Naive thymus-derived CD4-positive, alpha-beta T cell (primary cell): ENCODE measurements at regions not wholly inside any gene's neighbourhood (a gene's known extent, or its start where the extent isn't known, plus 50 kb on each side); places are given as distances from the start of the nearest gene placed in this dataset.
"Not testable (repeated sequence)": the region's sequence is repeated elsewhere in the genome, so short reads cannot be mapped to it uniquely, and the experiment has no call there.

Source experiments
- ATAC-seq: fragments of 150-1000 bp; cut with Tn5 transposase; 2 replicates; pipeline ENCODE4 v1.10.0; 2021; ENCODE audit warnings: mild to moderate bottlenecking, moderate library complexity
- CTCF ChIA-PET: fragments of 350-600 bp; sonication (Branson Sonifier 250); formaldehyde crosslinking; loops from one replicate; lab custom pipeline; 2021; ENCODE audit warnings: antibody characterized with exemption; lab: Charles Lee
- POLR2A ChIA-PET: fragments of 350-600 bp; sonication (Branson Sonifier 250); formaldehyde crosslinking; loops from one replicate; lab custom pipeline; 2021; ENCODE audit warnings: antibody characterized with exemption, inconsistent platforms; lab: Charles Lee
- DNase-seq, 9 donors: peaks; one replicate each; pipeline versions ENCODE4 v3.0.0 to v3.0.0-alpha.2; 2020 to 2022; ENCODE audit warnings: mixed read lengths in 1 of 9
- H3K27ac ChIP-seq: one replicate; pipeline ENCODE4 v1.7.0; 2013; ENCODE audit warnings: mild to moderate bottlenecking, low read depth, low read length, moderate library complexity
- H3K27me3 ChIP-seq, 2 donors: one replicate each; pipeline ENCODE4 v1.7.0; 2013; ENCODE audit warnings: low read length in 2 of 2, mild to moderate bottlenecking in 2 of 2, moderate library complexity in 2 of 2; ENCODE audit not compliant: control insufficient read depth in 2 of 2, insufficient read depth in 2 of 2
- H3K36me3 ChIP-seq, 3 experiments: 1 replicate in 2 of 3; 2 replicates in 1 of 3; pipeline ENCODE4 v1.7.0; 2013; ENCODE audit warnings: low read length in 3 of 3, mild to moderate bottlenecking in 3 of 3, moderate library complexity in 1 of 3; ENCODE audit not compliant: insufficient read depth in 3 of 3, control insufficient read depth in 2 of 3
- H3K4me1 ChIP-seq, 2 donors: one replicate each; pipeline ENCODE4 v1.7.0; 2013; ENCODE audit warnings: low read length in 2 of 2, mild to moderate bottlenecking in 2 of 2, moderate library complexity in 1 of 2; ENCODE audit not compliant: control insufficient read depth in 2 of 2, insufficient read depth in 2 of 2
- H3K4me3 ChIP-seq: 2 replicates; pipeline ENCODE4 v1.7.0; 2013; ENCODE audit warnings: mild to moderate bottlenecking, low read length
- H3K9me3 ChIP-seq, 3 experiments: 1 replicate in 2 of 3; 2 replicates in 1 of 3; pipeline ENCODE4 v1.7.0; 2013; ENCODE audit warnings: low read length in 3 of 3; ENCODE audit not compliant: control insufficient read depth in 2 of 3
- H3K27ac Mint-ChIP-seq, 9 donors: one replicate each; pipeline ENCODE4 v1.8.0; 2020 to 2022; ENCODE audit warnings: mixed read lengths in 9 of 9, mild to moderate bottlenecking in 8 of 9, moderate library complexity in 5 of 9, inconsistent platforms in 2 of 9
- H3K27me3 Mint-ChIP-seq, 5 donors: one replicate each; pipeline ENCODE4 v1.8.0; 2021 to 2022; ENCODE audit warnings: mixed read lengths in 5 of 5, mild to moderate bottlenecking in 1 of 5
- H3K36me3 Mint-ChIP-seq, 5 donors: one replicate each; pipeline ENCODE4 v1.8.0; 2020 to 2022; ENCODE audit warnings: mixed read lengths in 5 of 5, mild to moderate bottlenecking in 3 of 5, inconsistent platforms in 1 of 5
- H3K4me1 Mint-ChIP-seq, 7 donors: one replicate each; pipeline ENCODE4 v1.8.0; 2020 to 2022; ENCODE audit warnings: mixed read lengths in 7 of 7, mild to moderate bottlenecking in 3 of 7, inconsistent platforms in 1 of 7
- H3K4me3 Mint-ChIP-seq, 10 donors: one replicate each; pipeline ENCODE4 v1.8.0; 2020 to 2022; ENCODE audit warnings: mild to moderate bottlenecking in 10 of 10, mixed read lengths in 10 of 10, moderate library complexity in 6 of 10, inconsistent platforms in 2 of 10
- H3K9me3 Mint-ChIP-seq, 11 donors: one replicate each; pipeline ENCODE4 v1.8.0; 2020 to 2022; ENCODE audit warnings: mixed read lengths in 11 of 11, mild to moderate bottlenecking in 4 of 11, inconsistent platforms in 1 of 11, moderate library complexity in 1 of 11
- intact Hi-C, 2 donors: fragments of 100-400 bp; cut with micrococcal nuclease; formaldehyde crosslinking; loops; one replicate each; pipeline ENCODE4 v1.15.1; 2023

- Mint-ChIP-seq H3K36me3 (no peaks in the 10 kb centered on the region), H3K27me3 (no peaks in the 10 kb centered on the region), H3K27ac (no peak overlapping the region), H3K9me3 (peaks cover 0 to 23% (median 3%) of the 10 kb centered on the region in 11 donors), H3K4me1 (no peaks in the 10 kb centered on the region), H3K4me3 (no peak overlapping the region)
- Histone ChIP-seq H3K27me3 (no peaks in the 10 kb centered on the region), H3K4me3 (no peak overlapping the region), H3K27ac (no peak overlapping the region), H3K4me1 (no peaks in the 10 kb centered on the region), H3K36me3 (no peaks in the 10 kb centered on the region), H3K9me3 (no peaks in the 10 kb centered on the region)
- intact Hi-C loops: no loop called here
- ChIA-PET POLR2A (no interaction called here), CTCF (no interaction called here)
- ATAC-seq (no peak), DNase-seq (no peak)
Observed at GRCh38 chr3:166713787-166714186, 666.3 kb downstream of the ZBBX start.

DNA sequence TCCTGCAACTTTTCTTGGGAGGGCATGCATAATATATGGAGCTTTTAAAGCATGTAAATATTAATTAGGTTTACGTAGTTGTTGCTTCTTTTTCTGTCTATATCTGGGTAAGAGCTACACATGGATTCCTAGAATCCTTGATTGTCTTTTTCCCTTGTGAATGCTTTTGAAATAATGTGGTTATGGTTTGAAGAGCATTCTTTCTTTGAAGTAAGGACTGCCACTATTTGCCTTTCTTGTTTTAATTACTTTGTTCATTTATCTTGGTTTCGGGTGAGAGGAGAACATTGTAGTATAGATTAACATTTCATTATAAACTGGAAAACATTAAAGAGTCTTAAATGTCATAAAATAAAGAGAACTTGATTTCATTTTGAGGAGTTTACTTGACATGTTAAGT lies 674.0 kb downstream of the ZBBX start:
- intact Hi-C loops: no loop called here
- Histone ChIP-seq H3K27me3 (no peaks in the 10 kb centered on the region), H3K36me3 (no peaks in the 10 kb centered on the region), H3K4me3 (no peak overlapping the region), H3K4me1 (no peaks in the 10 kb centered on the region), H3K27ac (no peak overlapping the region), H3K9me3 (no peaks in the 10 kb centered on the region)
- Mint-ChIP-seq H3K27ac (no peak overlapping the region), H3K36me3 (no peaks in the 10 kb centered on the region), H3K4me1 (no peaks in the 10 kb centered on the region), H3K27me3 (no peaks in the 10 kb centered on the region), H3K4me3 (no peak overlapping the region), H3K9me3 (peaks cover 0 to 7% (median 1%) of the 10 kb centered on the region in 11 donors)
- ChIA-PET POLR2A (no interaction called here), CTCF (no interaction called here)
- no peak for ATAC-seq
- no peak for DNase-seq

DNA sequence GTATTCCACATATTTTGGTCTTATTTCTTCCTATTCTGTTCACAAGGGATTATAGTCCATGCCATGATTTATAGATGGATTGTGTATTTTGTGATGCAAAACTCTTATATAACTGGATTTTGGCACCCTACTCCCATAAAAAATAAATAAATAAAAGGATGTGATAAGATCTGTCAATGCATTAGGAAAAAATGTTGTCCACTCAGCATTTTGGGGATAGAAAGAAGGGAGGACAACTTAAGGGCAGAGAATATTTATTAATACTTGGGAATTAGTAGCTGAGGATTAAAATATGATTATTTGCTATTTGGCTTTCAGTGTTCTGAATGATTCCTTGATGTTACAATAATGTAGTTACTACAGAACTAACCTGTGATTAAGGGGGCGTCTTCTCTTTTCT lies 682.6 kb downstream of the ZBBX start:
- no peak for DNase-seq
- ChIA-PET POLR2A (no interaction called here), CTCF (no interaction called here)
- H3K27ac Mint-ChIP-seq: no peak overlapping the region
- ATAC-seq: no peak
- intact Hi-C loops: no loop called here
- H3K9me3 Mint-ChIP-seq: peaks cover 0 to 17% (median 0%) of the 10 kb centered on the region in 11 donors
- no peak overlapping the region for H3K4me3 ChIP-seq
- H3K4me3 Mint-ChIP-seq: no peak overlapping the region
- H3K9me3 ChIP-seq: no peaks in the 10 kb centered on the region
- no peaks in the 10 kb centered on the region for H3K27me3 ChIP-seq
- H3K36me3 ChIP-seq: no peaks in the 10 kb centered on the region
- H3K27me3 Mint-ChIP-seq: no peaks in the 10 kb centered on the region
- no peaks in the 10 kb centered on the region for H3K36me3 Mint-ChIP-seq
- no peak overlapping the region for H3K27ac ChIP-seq
- H3K4me1 Mint-ChIP-seq: no peaks in the 10 kb centered on the region
- no peaks in the 10 kb centered on the region for H3K4me1 ChIP-seq

GRCh38 chr3:166696103-166696502 lies 684.0 kb downstream of the ZBBX start:
- no peak for DNase-seq

DNA sequence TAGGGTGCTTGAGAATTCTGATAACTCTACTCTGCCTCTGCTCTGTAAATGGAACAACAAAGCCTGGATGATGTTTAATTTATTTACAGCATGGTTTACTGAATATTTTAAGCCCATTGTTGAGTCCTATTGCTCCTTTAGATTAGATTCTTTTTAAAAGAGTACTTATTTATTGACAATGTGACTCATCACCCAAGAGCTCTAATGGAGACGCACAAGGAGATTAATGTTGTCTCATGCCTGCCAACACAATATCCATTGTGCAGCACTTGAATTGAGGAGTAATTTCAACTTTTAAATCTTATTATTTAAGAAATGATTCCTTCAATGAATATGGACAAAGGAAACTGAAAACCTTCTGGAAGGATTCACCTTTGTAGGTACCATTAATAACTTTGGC lies 691.4 kb downstream of the ZBBX start:
- H3K27me3 ChIP-seq: no peaks in the 10 kb centered on the region
- Mint-ChIP-seq H3K9me3 (peaks cover 0 to 9% (median 2%) of the 10 kb centered on the region in 11 donors), H3K4me3 (no peak overlapping the region), H3K27me3 (no peaks in the 10 kb centered on the region), H3K4me1 (no peaks in the 10 kb centered on the region), H3K36me3 (no peaks in the 10 kb centered on the region), H3K27ac (no peak overlapping the region)
- no peaks in the 10 kb centered on the region for H3K4me1 ChIP-seq
- no peak overlapping the region for H3K27ac ChIP-seq
- H3K4me3 ChIP-seq: no peak overlapping the region
- intact Hi-C loops: no loop called here
- CTCF ChIA-PET: no interaction called here
- no peaks in the 10 kb centered on the region for H3K9me3 ChIP-seq
- ATAC-seq (no peak), DNase-seq (no peak)
- H3K36me3 ChIP-seq: no peaks in the 10 kb centered on the region
- POLR2A ChIA-PET: no interaction called here

More at GRCh38 chr3:166696103-166696502, 684.0 kb downstream of the ZBBX start:
- no peaks in the 10 kb centered on the region for H3K27me3 Mint-ChIP-seq
- no peak for ATAC-seq
- Histone ChIP-seq H3K4me1 (no peaks in the 10 kb centered on the region), H3K36me3 (no peaks in the 10 kb centered on the region), H3K27ac (no peak overlapping the region), H3K4me3 (no peak overlapping the region), H3K9me3 (no peaks in the 10 kb centered on the region), H3K27me3 (no peaks in the 10 kb centered on the region)
- peaks cover 0 to 17% (median 0%) of the 10 kb centered on the region in 11 donors for H3K9me3 Mint-ChIP-seq
- no peak overlapping the region for H3K27ac Mint-ChIP-seq
- intact Hi-C loops: no loop called here
- H3K4me3 Mint-ChIP-seq: no peak overlapping the region
- H3K4me1 Mint-ChIP-seq: no peaks in the 10 kb centered on the region
- POLR2A ChIA-PET: no interaction called here
- no peaks in the 10 kb centered on the region for H3K36me3 Mint-ChIP-seq
- CTCF ChIA-PET: no interaction called here

DNA sequence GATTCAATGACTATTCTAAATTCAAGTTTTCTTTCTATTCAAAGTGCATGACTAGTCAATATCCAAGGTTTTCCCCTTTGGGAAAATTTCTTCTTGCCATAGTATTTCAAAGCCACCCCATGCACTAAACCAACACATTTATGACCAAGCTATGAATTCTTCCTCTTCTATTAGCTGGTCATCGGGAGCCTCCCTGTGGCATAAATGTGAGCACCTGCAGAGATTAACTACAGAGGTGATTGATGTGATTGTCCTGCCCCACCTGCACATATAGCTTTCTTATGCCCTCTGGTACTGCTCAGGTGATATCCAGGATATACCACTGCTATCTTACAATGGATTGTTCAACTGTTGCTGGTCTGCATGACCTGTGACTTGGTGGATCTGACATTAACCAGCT lies 694.9 kb downstream of the ZBBX start:
- Histone ChIP-seq H3K4me1 (no peaks in the 10 kb centered on the region), H3K9me3 (no peaks in the 10 kb centered on the region), H3K27ac (no peak overlapping the region), H3K4me3 (no peak overlapping the region), H3K36me3 (no peaks in the 10 kb centered on the region), H3K27me3 (no peaks in the 10 kb centered on the region)
- H3K4me1 Mint-ChIP-seq: no peaks in the 10 kb centered on the region
- DNase-seq (no peak), ATAC-seq (no peak)
- intact Hi-C loops: no loop called here
- H3K27me3 Mint-ChIP-seq: no peaks in the 10 kb centered on the region
- peaks cover 0 to 9% (median 3%) of the 10 kb centered on the region in 11 donors for H3K9me3 Mint-ChIP-seq
- no peak overlapping the region for H3K4me3 Mint-ChIP-seq
- ChIA-PET POLR2A (no interaction called here), CTCF (no interaction called here)
- H3K27ac Mint-ChIP-seq: no peak overlapping the region
- no peaks in the 10 kb centered on the region for H3K36me3 Mint-ChIP-seq

- POLR2A ChIA-PET: not testable (repeated sequence)
Observed at GRCh38 chr3:166684077-166684476, 696.0 kb downstream of the ZBBX start.

More at GRCh38 chr3:166684077-166684476, 696.0 kb downstream of the ZBBX start:
- H3K27me3 ChIP-seq, H3K4me1 ChIP-seq, H3K36me3 Mint-ChIP-seq, H3K27ac Mint-ChIP-seq, H3K36me3 ChIP-seq, intact Hi-C loops, DNase-seq, H3K9me3 ChIP-seq, H3K4me1 Mint-ChIP-seq, ATAC-seq, CTCF ChIA-PET, H3K4me3 Mint-ChIP-seq, H3K27ac ChIP-seq, H3K27me3 Mint-ChIP-seq, H3K4me3 ChIP-seq: not testable (repeated sequence)
- H3K9me3 Mint-ChIP-seq: peaks cover 1 to 14% (median 3%) of the 10 kb centered on the region in 11 donors
